GM19324 (cell line): ENCODE measurements at regions not wholly inside any gene's neighbourhood (a gene's known extent, or its start where the extent isn't known, plus 50 kb on each side); places are given as distances from the start of the nearest gene placed in this dataset.
"Not testable (repeated sequence)": the region's sequence is repeated elsewhere in the genome, so short reads cannot be mapped to it uniquely, and the experiment has no call there.

ENCODE experiments used
- ATAC-seq: cut with Tn5 transposase; IDR thresholded peaks from one replicate; pipeline ENCODE4 v1.9.1; 2021; ENCODE audit warnings: mild to moderate bottlenecking, moderate library complexity; ENCODE audit not compliant: unreplicated experiment, low FRiP score

- ATAC-seq: no peak
Observed at GRCh38 chr16:76796978-76797377, 394.0 kb upstream of the MON1B start.

- ATAC-seq: no peak
Observed at GRCh38 chr16:76797457-76797856, 393.5 kb upstream of the MON1B start.

GRCh38 chr16:76800196-76800595 is 390.8 kb upstream of the MON1B start:
- no peak for ATAC-seq

GRCh38 chr16:76801357-76801756 is 389.6 kb upstream of the MON1B start:
- ATAC-seq: no peak

- no peak for ATAC-seq
Observed at GRCh38 chr16:76816475-76816874, 374.5 kb upstream of the MON1B start.

- no peak for ATAC-seq
Observed at GRCh38 chr16:76818606-76819181, 372.3 kb upstream of the MON1B start.

- ATAC-seq: no peak
Observed at GRCh38 chr16:76819226-76819916, 371.6 kb upstream of the MON1B start.

GRCh38 chr16:76824221-76824620 is 366.8 kb upstream of the MON1B start:
- no peak for ATAC-seq

- no peak for ATAC-seq
Observed at GRCh38 chr16:76824791-76825190, 366.2 kb upstream of the MON1B start.

GRCh38 chr16:76835339-76835738 is 355.7 kb upstream of the MON1B start:
- ATAC-seq: no peak

- no peak for ATAC-seq
Observed at GRCh38 chr16:76835779-76836300, 355.1 kb upstream of the MON1B start.

- ATAC-seq: no peak
Observed at GRCh38 chr16:76837872-76838271, 353.1 kb upstream of the MON1B start.

- no peak for ATAC-seq
Observed at GRCh38 chr16:76854234-76854633, 336.8 kb upstream of the MON1B start.

- ATAC-seq: no peak
Observed at GRCh38 chr16:76856112-76856511, 334.9 kb upstream of the MON1B start.

- ATAC-seq: no peak
Observed at GRCh38 chr16:76857402-76857801, 333.6 kb upstream of the MON1B start.

GRCh38 chr16:76862901-76863300 is 328.1 kb upstream of the MON1B start:
- ATAC-seq: no peak

- ATAC-seq: no peak
Observed at GRCh38 chr16:76866994-76867393, 324.0 kb upstream of the MON1B start.

- ATAC-seq: no peak
Observed at GRCh38 chr16:76875898-76876297, 315.1 kb upstream of the MON1B start.

- ATAC-seq: no peak
Observed at GRCh38 chr16:76879420-76879819, 311.6 kb upstream of the MON1B start.

- not testable (repeated sequence) for ATAC-seq
Observed at GRCh38 chr16:76880523-76880922, 310.5 kb upstream of the MON1B start.

GRCh38 chr16:76882105-76882504 is 308.9 kb upstream of the MON1B start:
- no peak for ATAC-seq

- no peak for ATAC-seq
Observed at GRCh38 chr16:76883076-76883475, 307.9 kb upstream of the MON1B start.
